ENCODE measurements at regions not wholly inside any gene's neighbourhood (a gene's known extent, or its start where the extent isn't known, plus 50 kb on each side); places are given as distances from the start of the nearest gene placed in this dataset.

DNA sequence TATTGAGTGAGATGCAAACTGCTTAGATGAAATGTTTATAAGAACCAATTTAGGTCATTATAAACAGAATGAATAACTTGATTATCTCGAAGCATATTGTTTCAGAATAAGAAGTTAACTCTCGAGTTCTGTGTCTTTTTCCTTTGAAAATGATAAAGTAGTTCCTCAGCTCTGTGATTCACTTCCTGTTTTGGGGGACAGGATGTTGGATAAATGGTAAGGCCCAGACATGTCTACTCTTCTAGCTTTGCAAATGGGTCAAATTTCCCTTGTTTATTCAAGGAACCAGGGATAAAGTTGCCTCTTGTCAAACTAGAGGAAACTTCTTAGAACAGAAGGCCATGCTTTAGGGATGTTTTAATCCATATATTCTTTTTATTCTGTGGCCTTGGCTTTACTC, 246.9 kb downstream of the SOX4 start:
- DNase-seq (no peak), ATAC-seq (ENCODE audit: low read depth) (no peak)
- Mint-ChIP-seq H3K27me3 (no peaks in the 10 kb centered on the region), H3K4me3 (no peak overlapping the region), H3K27ac (no peak overlapping the region), H3K36me3 (ENCODE audit: low read depth) (no peaks in the 10 kb centered on the region), H3K4me1 (peaks cover 6% of the 10 kb centered on the region), H3K9me3 (no peaks in the 10 kb centered on the region)
- intact Hi-C loops (cut with micrococcal nuclease), result no loop called here
- POLR2A ChIA-PET, result no interaction called here
- CTCF ChIA-PET, result no interaction called here
- TF ChIP-seq, protein P1, sequence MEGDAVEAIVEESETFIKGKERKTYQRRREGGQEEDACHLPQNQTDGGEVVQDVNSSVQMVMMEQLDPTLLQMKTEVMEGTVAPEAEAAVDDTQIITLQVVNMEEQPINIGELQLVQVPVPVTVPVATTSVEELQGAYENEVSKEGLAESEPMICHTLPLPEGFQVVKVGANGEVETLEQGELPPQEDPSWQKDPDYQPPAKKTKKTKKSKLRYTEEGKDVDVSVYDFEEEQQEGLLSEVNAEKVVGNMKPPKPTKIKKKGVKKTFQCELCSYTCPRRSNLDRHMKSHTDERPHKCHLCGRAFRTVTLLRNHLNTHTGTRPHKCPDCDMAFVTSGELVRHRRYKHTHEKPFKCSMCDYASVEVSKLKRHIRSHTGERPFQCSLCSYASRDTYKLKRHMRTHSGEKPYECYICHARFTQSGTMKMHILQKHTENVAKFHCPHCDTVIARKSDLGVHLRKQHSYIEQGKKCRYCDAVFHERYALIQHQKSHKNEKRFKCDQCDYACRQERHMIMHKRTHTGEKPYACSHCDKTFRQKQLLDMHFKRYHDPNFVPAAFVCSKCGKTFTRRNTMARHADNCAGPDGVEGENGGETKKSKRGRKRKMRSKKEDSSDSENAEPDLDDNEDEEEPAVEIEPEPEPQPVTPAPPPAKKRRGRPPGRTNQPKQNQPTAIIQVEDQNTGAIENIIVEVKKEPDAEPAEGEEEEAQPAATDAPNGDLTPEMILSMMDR (IDR thresholded peaks at IDR 0.05), result no peak

GRCh38 chr6:21842875-21843645, 249.5 kb downstream of the SOX4 start:
- peaks cover 2% of the 10 kb centered on the region for H3K4me1 Mint-ChIP-seq
- DNase-seq (no peak), ATAC-seq (ENCODE audit: low read depth) (no peak)
- TF ChIP-seq, protein P1 (IDR thresholded peaks at IDR 0.05), result no peak
- no peak overlapping the region for H3K27ac Mint-ChIP-seq
- H3K27me3 Mint-ChIP-seq, result peaks cover 4% of the 10 kb centered on the region
- ChIA-PET POLR2A (no interaction called here), CTCF (no interaction called here)
- no peaks in the 10 kb centered on the region for H3K36me3 Mint-ChIP-seq (ENCODE audit: low read depth)
- intact Hi-C loops (cut with micrococcal nuclease), result no loop called here
- no peaks in the 10 kb centered on the region for H3K9me3 Mint-ChIP-seq
- no peak overlapping the region for H3K4me3 Mint-ChIP-seq

DNA sequence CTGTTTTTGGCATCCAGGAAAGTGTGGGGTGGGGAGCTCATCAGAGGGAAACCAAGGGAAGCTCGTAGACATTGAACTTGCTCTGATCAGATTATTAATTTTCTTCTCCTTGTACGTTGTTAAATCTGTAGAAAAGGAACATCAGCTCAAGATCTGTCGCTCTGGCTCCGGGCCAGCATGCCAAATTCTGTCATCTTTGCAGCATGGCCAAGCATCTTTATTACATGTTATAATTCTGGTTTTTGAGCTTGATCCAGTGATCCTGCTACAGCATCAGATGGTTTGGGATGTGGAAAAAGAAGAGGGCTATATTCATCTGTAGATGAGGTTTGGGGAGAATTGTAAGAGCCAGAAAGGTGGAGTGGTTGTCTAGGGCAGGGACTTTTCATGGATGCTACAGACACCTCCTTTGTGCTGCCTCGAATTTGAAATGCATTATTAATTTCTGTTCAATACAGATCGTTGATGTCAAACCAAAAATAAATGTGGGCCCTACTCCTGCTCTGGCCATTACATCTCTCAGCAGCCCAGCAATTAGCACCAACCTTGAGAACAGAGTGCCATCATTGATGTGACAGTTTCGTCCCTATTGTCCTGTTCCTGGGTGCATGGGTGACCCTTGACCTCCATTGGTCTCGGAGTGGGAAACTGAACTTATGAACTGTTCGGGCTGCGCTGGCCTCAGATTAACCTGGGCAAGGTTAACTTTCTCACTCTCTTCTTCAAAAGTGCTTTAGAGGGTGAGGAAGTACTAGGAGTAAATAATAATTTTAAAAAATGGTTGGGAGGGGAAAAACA, 250.8 kb downstream of the SOX4 start:
- H3K36me3 Mint-ChIP-seq (ENCODE audit: low read depth), result no peaks in the 10 kb centered on the region
- H3K27me3 Mint-ChIP-seq, result peaks cover 7% of the 10 kb centered on the region
- no peak for DNase-seq
- intact Hi-C loops (cut with micrococcal nuclease), result no loop called here
- ChIA-PET POLR2A (no interaction called here), CTCF (no interaction called here)
- peaks cover 2% of the 10 kb centered on the region for H3K4me1 Mint-ChIP-seq
- no peaks in the 10 kb centered on the region for H3K9me3 Mint-ChIP-seq
- ATAC-seq (ENCODE audit: low read depth), result no peak
- TF ChIP-seq, protein P1 (IDR thresholded peaks at IDR 0.05), result no peak
- H3K4me3 Mint-ChIP-seq, result no peak overlapping the region
- H3K27ac Mint-ChIP-seq, result no peak overlapping the region

GRCh38 chr6:21845018-21845417, 251.5 kb downstream of the SOX4 start:
- ChIA-PET CTCF (no interaction called here), POLR2A (no interaction called here)
- Mint-ChIP-seq H3K4me1 (peaks cover 2% of the 10 kb centered on the region), H3K9me3 (no peaks in the 10 kb centered on the region), H3K4me3 (no peak overlapping the region), H3K36me3 (ENCODE audit: low read depth) (no peaks in the 10 kb centered on the region), H3K27me3 (peaks cover 7% of the 10 kb centered on the region), H3K27ac (no peak overlapping the region)
- TF ChIP-seq, protein P1 (IDR thresholded peaks at IDR 0.05), result no peak
- ATAC-seq (ENCODE audit: low read depth) (no peak), DNase-seq (no peak)
- intact Hi-C loops (cut with micrococcal nuclease), result no loop called here

GRCh38 chr6:21845439-21846140, 252.0 kb downstream of the SOX4 start:
- ATAC-seq (ENCODE audit: low read depth), result no peak
- TF ChIP-seq, protein P1 (IDR thresholded peaks at IDR 0.05), result no peak
- ChIA-PET POLR2A (no interaction called here), CTCF (no interaction called here)
- intact Hi-C loops (cut with micrococcal nuclease), result no loop called here
- Mint-ChIP-seq H3K27me3 (peaks cover 7% of the 10 kb centered on the region), H3K4me3 (no peak overlapping the region), H3K27ac (no peak overlapping the region), H3K36me3 (ENCODE audit: low read depth) (no peaks in the 10 kb centered on the region), H3K4me1 (peaks cover 2% of the 10 kb centered on the region), H3K9me3 (no peaks in the 10 kb centered on the region)
- DNase-seq, result no peak

Data from activated B cell treated with CpG ODN at 0.5 μM for 24 hours (primary cell).